ENCODE measurements at regions not wholly inside any gene's neighbourhood (a gene's known extent, or its start where the extent isn't known, plus 50 kb on each side); places are given as distances from the start of the nearest gene placed in this dataset.

DNA sequence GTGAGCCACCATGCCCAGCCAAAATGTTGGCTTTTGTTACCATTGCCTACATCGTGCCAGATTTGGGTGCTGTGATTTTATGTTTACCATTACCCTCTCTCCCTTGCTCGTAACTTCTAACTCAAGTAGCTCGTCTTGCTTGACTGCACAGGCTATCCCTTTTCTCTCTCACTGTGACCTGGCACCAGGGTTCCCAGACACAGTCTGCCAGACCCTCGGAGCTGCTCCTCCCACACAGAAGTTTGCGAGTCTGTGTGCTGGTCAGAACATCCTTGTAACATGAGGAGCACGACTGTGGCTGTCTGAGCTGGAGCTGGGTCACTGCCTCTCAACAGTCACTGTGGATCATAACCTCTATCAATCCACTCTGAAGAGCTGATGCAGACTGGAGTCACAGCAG, 152.5 kb upstream of the ACKR3 start:
- intact Hi-C loops (cut with DNase I) = no loop called here
- no peaks in the 10 kb centered on the region for H3K4me1 ChIP-seq (replicated peaks in 1 of 2)
- H3K9me3 ChIP-seq (replicated peaks in 1 of 3) = no peaks in the 10 kb centered on the region
- WGBS, 4 donors = 61 to 77% (median 70%) methylated on average over 6 of the region's 6 CpGs
- H3K36me3 ChIP-seq (replicated peaks in 1 of 2) = no peaks in the 10 kb centered on the region
- H3K27ac ChIP-seq = no peak overlapping the region
- no peak overlapping the region for H3K4me3 ChIP-seq
- TF ChIP-seq POLR2A (IDR thresholded peaks at IDR 0.05) = no peak
- TF ChIP-seq, protein P1, sequence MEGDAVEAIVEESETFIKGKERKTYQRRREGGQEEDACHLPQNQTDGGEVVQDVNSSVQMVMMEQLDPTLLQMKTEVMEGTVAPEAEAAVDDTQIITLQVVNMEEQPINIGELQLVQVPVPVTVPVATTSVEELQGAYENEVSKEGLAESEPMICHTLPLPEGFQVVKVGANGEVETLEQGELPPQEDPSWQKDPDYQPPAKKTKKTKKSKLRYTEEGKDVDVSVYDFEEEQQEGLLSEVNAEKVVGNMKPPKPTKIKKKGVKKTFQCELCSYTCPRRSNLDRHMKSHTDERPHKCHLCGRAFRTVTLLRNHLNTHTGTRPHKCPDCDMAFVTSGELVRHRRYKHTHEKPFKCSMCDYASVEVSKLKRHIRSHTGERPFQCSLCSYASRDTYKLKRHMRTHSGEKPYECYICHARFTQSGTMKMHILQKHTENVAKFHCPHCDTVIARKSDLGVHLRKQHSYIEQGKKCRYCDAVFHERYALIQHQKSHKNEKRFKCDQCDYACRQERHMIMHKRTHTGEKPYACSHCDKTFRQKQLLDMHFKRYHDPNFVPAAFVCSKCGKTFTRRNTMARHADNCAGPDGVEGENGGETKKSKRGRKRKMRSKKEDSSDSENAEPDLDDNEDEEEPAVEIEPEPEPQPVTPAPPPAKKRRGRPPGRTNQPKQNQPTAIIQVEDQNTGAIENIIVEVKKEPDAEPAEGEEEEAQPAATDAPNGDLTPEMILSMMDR (IDR thresholded peaks at IDR 0.05) = no peak
- DNase-seq = no peak
- no peaks in the 10 kb centered on the region for H3K27me3 ChIP-seq

DNA sequence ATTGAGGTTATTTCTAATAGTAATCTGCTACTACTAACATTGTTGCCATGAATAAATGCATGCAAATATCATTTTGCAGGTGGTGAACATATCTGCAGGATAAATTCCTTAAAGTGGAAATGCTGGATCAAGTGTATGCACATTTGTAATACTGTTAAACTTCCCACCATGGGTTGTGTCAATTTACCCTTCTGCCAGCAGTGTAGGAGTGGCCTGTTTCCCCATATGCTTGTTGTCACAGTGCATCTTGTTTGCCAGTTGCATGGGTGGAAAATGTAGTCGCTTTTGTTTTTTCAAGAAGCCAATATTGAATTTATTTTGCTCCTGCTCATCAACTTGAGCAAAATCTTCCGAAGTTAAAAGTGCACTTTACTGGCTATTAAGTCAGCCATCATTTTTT, 139.0 kb upstream of the ACKR3 start:
- no peaks in the 10 kb centered on the region for H3K4me1 ChIP-seq (replicated peaks in 1 of 2)

DNA sequence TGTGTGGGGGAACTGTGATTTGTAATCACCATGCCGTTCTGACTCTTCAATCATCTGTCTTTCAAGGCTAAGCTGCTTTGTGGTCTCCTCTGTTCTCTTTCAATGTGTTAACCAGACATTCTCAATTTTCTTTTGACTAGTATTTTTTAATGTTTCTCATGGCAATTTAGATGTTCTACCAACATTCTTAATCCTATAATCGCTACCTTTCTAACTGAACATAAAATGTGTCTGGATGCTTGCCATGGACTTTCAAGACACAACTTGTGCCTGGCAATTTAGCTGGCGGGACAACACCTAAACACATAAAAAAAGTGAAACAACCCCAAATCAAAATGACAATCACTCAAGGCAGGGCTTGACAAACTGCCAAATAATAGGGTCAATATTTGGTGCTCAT, 135.0 kb upstream of the ACKR3 start:
- no peak for DNase-seq
- intact Hi-C loops (cut with DNase I) = no loop called here
- Histone ChIP-seq H3K4me1 (replicated peaks in 1 of 2) (no peaks in the 10 kb centered on the region), H3K27me3 (no peaks in the 10 kb centered on the region), H3K4me3 (no peak overlapping the region), H3K27ac (no peak overlapping the region), H3K36me3 (replicated peaks in 1 of 2) (no peaks in the 10 kb centered on the region), H3K9me3 (replicated peaks in 1 of 3) (no peaks in the 10 kb centered on the region)
- 74 to 86% (median 77%) methylated on average over 3 of the region's 3 CpGs for WGBS, 4 donors
- TF ChIP-seq, protein P1 (IDR thresholded peaks at IDR 0.05) = no peak

More for the DNA sequence above, 139.0 kb upstream of the ACKR3 start:
- H3K27ac ChIP-seq = no peak overlapping the region
- no peaks in the 10 kb centered on the region for H3K36me3 ChIP-seq (replicated peaks in 1 of 2)
- no peaks in the 10 kb centered on the region for H3K27me3 ChIP-seq
- no peak for TF ChIP-seq POLR2A (IDR thresholded peaks at IDR 0.05)
- TF ChIP-seq, protein P1 (IDR thresholded peaks at IDR 0.05) = no peak
- WGBS, 4 donors = 62 to 74% (median 72%) methylated on average over 2 of the region's 2 CpGs
- intact Hi-C loops (cut with DNase I) = no loop called here
- DNase-seq = no peak
- H3K4me3 ChIP-seq = no peak overlapping the region
- H3K9me3 ChIP-seq (replicated peaks in 1 of 3) = no peaks in the 10 kb centered on the region

DNA sequence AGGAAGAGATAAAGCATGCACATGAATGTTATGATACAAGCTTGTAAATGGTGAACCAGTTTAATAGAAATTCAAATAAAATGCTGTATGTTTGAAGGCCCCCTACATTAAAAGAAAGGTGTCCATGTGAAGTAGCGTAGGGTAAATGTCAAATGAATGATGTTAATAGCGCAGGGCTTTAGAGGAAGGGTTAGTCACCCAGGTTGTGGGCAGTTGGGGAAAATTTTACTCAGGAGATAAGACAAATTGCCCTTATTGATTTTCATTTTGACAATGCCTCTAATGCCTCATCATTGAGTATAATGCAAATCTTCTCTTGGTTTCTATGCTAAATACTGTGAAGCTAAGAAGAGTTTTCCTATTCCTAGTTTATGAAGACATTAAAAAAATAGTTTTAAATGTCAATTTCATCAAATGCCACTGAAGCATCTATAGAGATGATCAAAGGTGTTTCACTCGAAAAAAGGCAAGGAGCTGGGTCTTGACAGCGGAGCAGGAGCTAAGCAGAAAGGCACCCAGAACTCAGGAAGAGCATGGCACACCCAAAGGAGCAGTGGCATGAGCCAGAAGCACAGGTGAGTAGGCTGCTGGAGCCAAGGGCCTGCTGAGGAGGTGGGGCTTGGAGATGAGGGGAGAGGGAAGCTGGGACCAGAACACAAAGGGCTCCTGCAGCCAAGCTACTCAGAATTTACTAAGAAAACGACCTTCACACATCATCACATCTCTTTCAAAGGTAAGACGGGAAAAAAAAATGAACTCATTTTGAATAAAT, 129.3 kb upstream of the ACKR3 start:
- WGBS, 4 donors = 74 to 79% (median 76%) methylated on average over 6 of the region's 6 CpGs
- intact Hi-C loops (cut with DNase I) = no loop called here

More for the DNA sequence above, 129.3 kb upstream of the ACKR3 start:
- Histone ChIP-seq H3K36me3 (replicated peaks in 1 of 2) (no peaks in the 10 kb centered on the region), H3K4me1 (replicated peaks in 1 of 2) (no peaks in the 10 kb centered on the region), H3K9me3 (replicated peaks in 1 of 3) (no peaks in the 10 kb centered on the region), H3K27me3 (no peaks in the 10 kb centered on the region), H3K27ac (no peak overlapping the region), H3K4me3 (no peak overlapping the region)
- DNase-seq = no peak
- TF ChIP-seq, protein P1 (IDR thresholded peaks at IDR 0.05) = no peak
- TF ChIP-seq POLR2A (IDR thresholded peaks at IDR 0.05) = no peak
